AML-193 (cell line): ENCODE measurements at regions not wholly inside any gene's neighbourhood (a gene's known extent, or its start where the extent isn't known, plus 50 kb on each side); places are given as distances from the start of the nearest gene placed in this dataset.
"Not testable (repeated sequence)": the region's sequence is repeated elsewhere in the genome, so short reads cannot be mapped to it uniquely, and the experiment has no call there.

Experiments used
- DNase-seq, 2 experiments: peaks; one replicate each; lab custom pipeline; 2025; lab: John Stamatoyannopoulos, UW

DNA sequence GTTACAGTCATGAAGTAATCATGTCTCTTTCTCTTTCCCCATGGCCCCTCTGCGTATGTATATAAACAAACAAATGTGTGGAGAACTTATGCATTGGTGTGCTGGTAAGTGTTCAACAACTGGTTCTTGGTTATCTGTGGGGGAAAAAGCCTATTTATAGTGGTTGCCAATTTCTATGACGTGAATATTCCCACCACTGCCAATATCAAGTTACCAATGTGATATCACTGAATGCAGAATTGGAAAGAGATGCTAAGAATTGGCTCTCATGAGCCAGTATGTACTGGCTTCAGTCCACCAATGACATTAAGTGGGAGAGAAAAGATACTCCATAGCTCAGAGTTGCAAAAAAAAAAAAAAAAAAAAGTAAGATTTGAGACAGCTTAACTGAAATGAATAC is 399.7 kb downstream of the REEP3 start:
- DNase-seq, result no peak

DNA sequence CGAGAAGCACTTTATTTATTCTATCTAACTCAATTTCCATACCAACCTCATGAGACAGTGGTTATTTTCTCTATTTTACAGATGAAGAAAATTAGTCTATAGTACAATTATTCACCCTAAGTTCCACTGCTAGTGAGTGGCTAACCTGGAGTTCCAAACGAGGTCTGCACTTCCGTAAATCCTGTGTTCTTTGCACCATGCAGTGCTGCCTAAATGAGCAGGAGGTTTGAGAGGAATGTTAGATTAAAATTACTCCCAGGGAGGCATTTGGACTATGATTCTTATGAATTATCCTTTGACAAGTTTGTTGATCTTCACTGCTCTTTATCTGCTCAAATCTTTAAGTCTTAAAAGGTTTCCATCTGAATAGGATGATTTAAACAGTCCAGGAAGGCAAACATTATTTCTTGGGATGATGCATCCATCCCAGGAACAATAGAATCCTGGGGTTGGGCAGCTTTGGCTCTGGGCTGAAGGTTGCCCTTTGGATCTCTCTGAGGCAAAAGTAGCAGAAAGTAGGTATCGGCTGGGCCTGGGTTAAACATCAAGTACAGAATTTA is 400.8 kb downstream of the REEP3 start:
- no peak for DNase-seq

DNA sequence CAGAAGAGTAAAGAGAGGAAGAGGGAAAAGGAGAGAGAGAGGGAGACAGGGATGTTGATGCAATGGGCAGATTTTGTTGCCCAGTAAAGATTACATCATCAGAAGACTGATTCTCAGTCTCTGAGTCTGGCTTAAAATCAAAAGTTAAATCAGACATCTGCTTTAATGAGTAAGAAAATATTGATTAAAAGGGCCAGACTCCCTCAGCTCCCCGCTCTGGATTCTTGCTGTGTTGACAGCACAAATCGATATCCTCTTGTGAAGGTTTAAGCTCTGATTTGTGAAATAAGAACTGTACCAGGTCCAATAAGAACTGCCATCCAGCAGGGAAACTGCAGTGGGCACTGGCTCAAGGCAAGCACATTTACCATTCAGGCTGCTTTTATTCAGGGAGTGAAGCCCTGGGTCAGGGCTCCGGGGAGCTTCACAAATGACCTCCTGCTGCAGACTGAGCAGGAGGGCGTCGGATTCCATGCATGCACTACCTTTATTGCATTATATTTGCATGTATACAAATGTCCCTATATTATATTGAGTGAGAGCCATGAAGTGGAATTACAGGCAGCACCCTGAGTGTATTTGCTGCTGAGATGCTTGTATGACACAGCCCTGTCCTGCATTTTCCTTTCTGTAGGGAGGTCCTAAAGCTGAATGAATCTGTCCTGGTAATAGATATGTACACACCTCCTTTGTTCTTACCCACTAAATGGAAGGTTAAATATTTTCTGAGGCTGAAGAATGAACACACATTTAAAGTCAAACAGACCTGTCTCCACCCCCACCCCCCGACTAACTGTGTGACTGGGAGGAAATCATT is 401.5 kb downstream of the REEP3 start:
- DNase-seq, result no peak

- DNase-seq, result no peak
Observed at GRCh38 chr10:63929831-63930467, 408.7 kb downstream of the REEP3 start.

DNA sequence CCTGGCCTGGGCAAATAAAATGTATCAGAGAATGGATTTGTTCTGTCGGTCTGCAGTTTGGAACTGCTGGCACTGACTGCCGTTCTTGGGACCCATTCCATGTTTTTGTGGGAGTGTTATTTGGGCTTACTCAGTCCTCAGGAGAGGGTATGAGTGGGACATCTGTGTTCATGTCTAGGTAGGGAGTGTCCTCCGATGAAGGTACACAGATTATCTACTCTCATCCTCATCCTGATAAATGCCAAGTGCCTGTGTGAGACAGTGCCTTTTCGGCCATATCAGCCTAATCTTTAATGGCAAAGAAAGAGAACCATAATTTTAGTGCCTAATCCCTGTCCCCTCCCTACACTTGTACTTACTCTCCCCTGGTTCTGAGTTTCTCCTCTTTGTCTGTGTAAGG is 409.4 kb downstream of the REEP3 start:
- no peak for DNase-seq

DNA sequence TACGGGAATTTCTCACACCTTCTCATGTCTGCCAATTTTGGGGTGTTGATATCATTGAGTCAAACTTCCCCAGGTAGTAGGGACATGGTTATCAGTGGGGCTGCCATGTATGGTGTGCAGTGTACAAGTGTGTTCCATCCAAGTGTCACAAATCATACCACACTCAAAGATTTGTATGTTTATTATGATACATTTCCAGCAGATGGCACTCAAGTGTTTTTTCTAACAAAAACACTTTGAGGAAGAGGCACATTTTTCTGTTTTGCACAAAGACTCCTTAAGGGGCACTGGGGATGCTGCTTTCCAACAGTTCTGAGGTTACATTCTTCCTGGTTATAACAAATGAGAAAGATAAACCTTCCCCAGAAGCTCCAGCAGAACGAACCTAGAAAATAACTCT is 414.5 kb downstream of the REEP3 start:
- peak; percentile 4 for DNase-seq

GRCh38 chr10:63940277-63940922 is 419.2 kb downstream of the REEP3 start:
- no peak for DNase-seq

GRCh38 chr10:63964406-63964805 is 443.2 kb downstream of the REEP3 start:
- no peak for DNase-seq

GRCh38 chr10:63965846-63966245 is 444.6 kb downstream of the REEP3 start:
- no peak for DNase-seq

DNA sequence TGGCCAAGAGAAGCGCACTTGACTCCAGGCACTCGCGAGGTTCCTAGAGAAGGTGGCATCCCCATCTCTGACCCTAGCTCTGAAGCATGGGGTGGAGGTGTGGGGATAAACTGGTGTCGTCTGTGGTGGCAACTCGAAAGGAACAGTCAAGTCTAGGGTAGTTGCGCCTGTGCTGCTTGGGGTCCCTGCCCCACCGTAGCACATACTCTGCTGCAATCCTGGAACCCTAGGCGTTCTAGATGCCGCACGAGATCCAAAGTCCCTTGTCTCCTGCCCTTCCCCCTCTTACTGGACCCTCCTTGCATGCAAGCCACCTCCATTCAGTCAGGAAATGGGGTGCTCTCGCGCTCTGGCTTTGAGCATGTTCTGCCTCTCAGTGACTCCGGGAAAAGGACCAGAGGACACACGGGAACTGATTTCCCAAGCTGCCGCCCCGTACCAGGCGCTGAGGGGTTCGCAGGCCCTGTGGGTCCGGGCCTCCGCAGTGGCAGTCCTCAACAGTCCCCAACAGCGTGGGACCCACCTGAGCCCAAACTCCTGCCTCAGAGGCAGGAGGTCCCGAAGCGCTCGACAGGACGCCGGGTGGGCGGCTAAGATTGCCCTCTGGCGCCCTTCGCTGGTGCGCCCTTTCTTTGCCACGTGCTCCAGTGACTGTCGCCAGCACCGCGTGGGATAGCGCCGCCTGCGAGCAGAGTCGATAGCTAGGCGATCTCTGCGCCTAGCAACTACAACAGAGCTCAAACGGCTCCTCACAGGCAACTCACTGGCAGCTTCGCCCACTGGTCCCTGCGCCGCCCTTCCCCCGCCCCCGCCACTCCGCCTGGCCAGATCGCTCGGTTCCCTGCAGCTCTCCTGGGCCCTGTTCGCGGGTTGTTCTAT is 452.0 kb downstream of the REEP3 start:
- no peak for DNase-seq

GRCh38 chr10:63976538-63976937 is 455.3 kb downstream of the REEP3 start:
- peak; percentile 13 to 34 for DNase-seq

DNA sequence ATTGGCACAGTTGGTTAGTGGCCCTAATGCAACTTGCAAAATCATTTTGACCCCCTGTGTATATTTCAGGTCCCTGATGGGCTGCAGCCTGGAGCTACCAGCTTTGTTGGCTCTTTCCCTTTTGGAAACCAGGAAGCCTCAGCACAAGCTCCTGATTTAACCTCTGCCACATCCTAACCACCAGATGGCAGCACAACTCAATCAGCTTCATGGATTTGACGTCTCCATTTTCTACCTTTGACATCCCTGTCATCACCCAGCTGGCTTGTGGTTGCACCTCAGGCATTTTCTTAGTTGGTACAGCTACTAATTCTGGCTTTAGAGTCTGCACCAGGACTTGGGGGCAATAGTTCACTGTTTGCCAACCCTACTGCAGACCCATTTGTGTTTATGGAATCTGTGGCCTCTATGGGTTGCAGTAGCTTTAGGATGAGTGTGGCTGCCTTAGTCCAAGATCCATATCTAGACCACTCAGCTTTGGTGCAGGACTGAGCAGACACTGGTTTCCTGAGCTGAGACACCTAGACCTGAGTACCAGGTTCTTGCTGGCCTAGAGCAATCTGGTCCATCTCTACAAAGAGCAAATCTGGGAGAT is 456.2 kb downstream of the REEP3 start:
- peak; percentile 15 to 37 for DNase-seq

DNA sequence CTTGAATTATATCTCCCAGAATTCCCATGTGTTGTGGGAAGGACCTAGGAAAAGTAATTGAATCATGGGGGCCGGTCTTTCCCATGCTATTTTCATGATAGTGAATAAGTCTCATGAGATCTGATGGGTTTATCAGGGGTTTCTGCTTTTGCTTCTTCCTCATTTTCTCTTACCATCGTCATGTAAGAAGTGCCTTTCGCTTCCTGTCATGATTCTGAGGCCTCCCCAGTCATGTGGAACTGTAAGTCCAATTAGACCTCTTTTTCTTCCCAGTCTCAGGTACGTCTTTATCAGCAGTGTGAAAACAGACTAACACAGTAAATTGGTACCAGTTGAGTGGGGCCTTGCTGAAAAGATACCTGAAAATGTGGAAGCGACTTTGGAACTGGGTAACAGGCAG is 459.7 kb downstream of the REEP3 start:
- DNase-seq, result not testable (repeated sequence)

DNA sequence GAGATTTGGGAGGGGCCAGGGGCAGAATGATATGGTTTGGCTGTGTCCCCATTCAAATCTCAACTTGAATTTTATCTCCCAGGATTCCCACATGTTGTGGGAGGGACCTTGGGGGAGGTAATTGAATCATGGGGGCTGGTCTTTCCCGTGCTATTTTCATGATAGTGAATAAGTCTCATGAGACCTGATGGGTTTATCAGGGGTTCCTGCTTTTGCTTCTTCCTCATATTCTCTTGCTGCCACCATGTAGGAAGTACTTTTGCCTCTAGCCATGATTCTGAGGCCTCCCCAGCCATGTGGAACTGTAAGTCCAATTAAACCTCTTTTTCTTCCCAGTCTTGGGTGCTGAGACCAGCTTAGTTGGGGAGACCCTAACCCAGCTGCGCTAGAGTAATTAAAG is 462.9 kb downstream of the REEP3 start:
- not testable (repeated sequence) for DNase-seq

DNA sequence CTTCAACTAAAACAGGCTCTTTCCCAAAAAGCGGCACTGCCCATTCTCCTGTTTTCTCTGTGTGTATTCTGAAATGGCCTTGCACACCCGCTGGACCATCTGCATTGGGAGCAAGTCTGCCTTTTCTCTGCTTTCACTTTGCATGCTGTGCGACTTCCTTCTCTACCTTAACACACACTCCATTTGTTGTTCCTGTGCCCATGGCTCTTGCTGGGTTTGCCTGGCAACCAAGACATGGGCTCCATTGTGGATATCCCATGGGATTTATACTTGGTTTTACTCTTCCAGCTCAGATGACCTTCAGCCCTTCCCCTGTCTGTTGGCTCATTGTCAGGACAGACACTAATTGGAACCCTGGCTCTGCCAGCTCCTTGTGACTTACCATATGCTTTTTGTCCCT is 465.3 kb downstream of the REEP3 start:
- no peak for DNase-seq

- DNase-seq, result no peak
Observed at GRCh38 chr10:63987212-63987611, 466.0 kb downstream of the REEP3 start.

GRCh38 chr10:63994371-63994770 is 473.2 kb downstream of the REEP3 start:
- DNase-seq, result no peak

DNA sequence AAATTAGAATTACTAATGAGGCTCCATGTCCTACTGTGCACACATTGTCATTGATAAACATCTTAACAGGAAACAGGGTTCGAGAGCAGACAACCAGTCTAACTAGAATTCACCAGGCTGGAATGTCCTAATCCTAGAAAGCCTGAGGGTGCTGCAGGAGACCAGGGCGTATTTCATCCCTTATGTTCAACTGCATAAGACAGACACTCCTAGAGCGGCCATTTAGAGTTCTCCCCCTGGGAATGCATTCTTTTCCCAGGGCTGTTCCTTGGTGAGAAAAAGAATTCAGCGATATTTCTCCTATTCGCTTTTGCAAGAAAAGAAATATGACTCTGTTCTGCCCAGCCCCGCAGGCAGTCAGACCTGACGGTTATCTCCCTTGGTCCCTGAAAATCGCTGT is 486.0 kb downstream of the REEP3 start:
- no peak for DNase-seq

DNA sequence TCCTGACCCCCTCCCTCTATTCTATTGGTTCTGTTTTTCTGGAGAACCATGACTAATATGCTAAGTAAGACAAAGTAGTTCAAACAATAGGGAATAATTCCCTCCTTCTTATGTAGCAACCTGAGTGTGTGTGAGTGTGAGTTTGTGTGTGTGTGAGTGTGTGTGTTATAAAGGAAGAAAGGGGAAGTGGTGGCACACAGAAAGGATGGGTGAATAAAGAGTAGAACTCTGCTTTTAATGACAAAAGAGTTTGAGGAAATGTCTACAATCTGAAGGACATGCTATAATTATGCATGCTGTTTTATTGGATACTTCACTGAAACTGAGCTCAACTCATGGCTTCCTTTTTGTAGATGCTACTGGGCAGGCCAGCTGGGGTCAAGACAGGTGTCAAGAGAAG is 489.5 kb downstream of the REEP3 start:
- DNase-seq, result no peak

- DNase-seq, result no peak
Observed at GRCh38 chr10:64011912-64012714, 490.9 kb downstream of the REEP3 start.

GRCh38 chr10:64014281-64014680 is 493.1 kb downstream of the REEP3 start:
- no peak for DNase-seq
